ENCODE measurements at regions not wholly inside any gene's neighbourhood (a gene's known extent, or its start where the extent isn't known, plus 50 kb on each side); places are given as distances from the start of the nearest gene placed in this dataset.
"Not testable (repeated sequence)": the region's sequence is repeated elsewhere in the genome, so short reads cannot be mapped to it uniquely, and the experiment has no call there.

DNA sequence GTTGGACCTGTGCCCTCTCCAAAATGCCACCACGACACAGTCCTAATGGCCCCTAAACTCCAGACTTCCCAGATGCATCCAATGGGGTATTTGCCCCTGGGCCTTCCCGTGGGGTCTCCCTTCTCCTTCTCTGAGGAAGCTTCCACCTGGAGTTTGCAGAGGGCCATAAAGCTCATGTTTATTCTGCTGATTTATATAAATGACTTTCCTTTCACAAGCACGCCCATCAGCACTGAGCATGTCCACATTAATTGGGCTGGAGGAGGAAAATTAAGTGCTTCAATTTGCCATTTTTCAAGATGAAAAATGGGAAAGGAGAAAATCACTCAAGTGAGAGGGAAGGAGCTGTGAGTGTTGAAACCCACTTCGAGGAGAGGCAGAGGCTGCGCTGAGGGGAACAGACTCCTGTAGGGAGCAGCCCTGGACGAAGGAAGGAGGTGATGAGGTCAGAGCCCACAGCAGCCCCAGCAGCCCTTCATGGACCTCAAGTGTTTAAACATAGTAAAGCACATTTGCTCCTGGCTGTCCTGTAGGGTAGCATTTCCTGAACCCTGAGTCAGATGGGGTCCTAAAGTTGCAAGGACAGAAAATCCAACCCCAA is 434.9 kb upstream of the SULF2 start:
- no peak for FAIRE-seq
- no peak for DNase-seq (ENCODE audit: insufficient read length, low spot score)

DNA sequence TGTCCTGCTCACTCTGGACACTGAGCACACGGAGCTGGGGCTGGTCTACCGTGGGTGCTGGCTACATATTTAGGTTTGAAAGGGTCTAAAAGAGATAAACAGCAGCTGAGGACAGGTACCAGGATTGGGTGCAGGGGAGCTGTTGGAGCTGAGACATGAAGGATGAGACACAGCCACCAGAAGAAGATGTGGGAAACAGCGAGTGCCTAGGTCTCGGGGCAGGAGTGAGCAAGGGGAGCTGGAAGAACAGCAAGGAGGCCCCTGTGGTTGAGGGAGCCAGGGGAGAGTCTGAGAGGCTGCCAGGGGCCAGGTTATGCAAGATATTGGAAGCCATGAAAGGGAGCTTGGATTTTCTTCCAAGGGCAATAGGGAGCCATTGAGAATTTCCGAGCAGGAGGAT is 434.0 kb upstream of the SULF2 start:
- no peak for DNase-seq (ENCODE audit: insufficient read length, low spot score)
- FAIRE-seq, result no peak

DNA sequence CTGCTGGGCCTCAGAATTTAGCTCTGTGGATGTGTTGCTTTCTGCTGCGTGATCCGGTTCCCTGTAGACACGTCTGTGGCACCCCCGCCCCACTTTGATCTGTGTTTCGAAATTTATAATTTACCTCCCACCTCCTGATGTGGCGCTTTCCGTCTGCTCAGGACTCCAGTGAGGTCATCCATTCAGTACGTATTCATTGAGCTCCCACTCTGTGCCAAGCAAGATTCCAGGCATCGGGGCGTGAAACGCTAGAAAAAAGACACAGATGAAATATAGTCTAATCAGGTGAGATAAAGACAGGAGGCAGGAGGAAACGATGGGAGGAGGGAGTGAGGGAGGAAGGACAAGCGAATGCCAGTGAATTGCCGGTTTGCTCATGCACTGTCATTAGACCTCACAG is 431.9 kb upstream of the SULF2 start:
- DNase-seq (ENCODE audit: insufficient read length, low spot score) (no peak), FAIRE-seq (peak; percentile 68)

- FAIRE-seq (no peak), DNase-seq (ENCODE audit: insufficient read length, low spot score) (no peak)
Measured at GRCh38 chr20:48215536-48215935, 430.3 kb upstream of the SULF2 start.

DNA sequence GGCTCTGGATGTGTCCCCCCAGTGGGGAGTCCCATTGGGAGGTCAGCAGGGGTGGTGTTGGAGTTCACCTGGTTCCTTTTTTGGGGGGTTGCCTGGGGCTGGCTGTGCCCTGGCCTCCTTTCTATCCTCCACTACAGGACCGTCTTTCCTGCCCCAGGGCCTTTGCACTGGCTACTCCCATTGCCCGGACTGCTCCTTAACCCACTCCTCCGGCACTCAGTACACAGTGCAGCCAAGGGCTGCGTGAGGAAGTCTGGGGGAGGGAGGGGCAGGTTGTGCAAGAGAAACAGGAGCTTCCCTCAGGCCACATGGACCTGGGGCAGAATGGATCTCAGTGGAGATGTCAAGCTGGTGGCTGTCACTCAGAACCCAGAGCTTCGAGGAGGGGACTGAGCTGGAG is 429.3 kb upstream of the SULF2 start:
- FAIRE-seq (no peak), DNase-seq (ENCODE audit: insufficient read length, low spot score) (no peak)

DNA sequence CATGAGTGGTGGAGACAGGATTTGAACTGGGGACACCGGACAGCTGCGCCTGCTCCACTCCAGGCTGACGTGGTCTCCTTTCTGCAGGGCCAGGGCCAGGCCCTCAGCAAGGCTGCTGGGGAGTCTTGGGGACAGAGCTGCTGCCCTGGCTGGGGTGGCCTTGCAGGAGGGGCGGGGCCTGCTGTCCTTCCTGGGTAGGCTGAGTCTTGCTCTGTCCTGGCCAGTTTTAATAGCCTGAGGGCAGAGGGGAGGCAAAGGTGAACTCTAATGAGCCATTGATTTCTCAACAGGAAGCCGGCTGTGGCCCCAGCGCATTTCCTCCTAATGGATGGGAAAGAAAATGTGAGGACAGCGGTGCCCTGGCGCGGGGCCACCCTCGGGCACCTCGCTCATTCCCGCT is 428.4 kb upstream of the SULF2 start:
- peak; percentile 91 for FAIRE-seq
- not testable (repeated sequence) for DNase-seq (ENCODE audit: insufficient read length, low spot score)

DNA sequence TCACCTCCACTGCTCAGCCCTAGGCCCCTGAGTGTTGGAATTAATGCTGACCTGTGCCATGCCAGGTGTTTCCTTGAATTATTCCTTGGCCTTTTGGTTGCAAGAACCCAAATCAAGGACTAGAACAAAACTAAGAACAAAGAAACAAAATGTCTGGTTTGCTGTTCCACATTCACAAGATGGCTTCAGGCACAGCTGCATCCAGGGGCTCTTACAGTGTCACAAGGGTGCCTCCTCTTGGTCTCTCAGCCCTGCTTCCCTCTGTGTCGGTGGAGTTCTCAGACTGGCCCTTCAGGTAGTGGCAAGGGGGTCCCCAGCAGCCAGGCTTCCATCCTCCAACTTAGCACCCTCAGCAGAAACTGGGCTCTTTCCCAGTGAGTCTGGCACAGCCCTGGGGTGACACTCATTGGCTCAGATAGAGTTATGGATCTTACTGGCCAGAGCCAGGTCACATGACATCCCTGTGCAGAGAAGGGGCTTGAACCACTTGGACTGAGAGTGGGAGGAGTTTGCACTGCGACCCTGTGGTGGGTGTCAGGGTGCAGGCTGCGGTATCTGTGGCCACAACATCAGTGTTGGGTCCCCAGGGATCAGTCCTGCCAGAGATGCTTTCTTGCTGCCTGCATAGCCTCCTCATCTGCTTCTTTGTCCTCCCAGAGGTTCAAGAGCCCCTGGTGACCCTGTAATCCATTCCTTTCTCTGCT is 427.7 kb upstream of the SULF2 start:
- FAIRE-seq (no peak), DNase-seq (ENCODE audit: insufficient read length, low spot score) (no peak)

- no peak for DNase-seq (ENCODE audit: insufficient read length, low spot score)
- FAIRE-seq, result no peak
Measured at GRCh38 chr20:48211847-48212246, 426.6 kb upstream of the SULF2 start.

DNA sequence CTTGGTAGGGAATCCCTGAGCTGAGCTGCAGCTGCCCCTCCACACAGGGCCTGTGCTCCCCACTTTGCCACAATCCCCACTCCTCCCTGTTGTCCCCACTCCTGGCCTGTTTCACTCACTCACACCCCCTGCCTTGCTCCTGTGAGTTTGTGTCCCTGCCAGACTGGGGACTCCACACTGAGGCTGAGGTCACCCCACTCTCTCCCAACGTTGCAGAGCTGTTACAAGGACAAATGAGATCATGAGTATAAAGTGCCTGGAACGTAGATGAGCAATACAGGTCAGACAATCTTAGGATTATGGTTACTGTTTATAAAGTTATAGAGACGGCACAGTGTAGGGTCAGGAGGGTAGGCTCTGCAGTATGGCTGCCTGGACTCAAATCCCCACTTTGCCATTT is 426.0 kb upstream of the SULF2 start:
- DNase-seq (ENCODE audit: insufficient read length, low spot score) (no peak), FAIRE-seq (peak; percentile 58)

DNA sequence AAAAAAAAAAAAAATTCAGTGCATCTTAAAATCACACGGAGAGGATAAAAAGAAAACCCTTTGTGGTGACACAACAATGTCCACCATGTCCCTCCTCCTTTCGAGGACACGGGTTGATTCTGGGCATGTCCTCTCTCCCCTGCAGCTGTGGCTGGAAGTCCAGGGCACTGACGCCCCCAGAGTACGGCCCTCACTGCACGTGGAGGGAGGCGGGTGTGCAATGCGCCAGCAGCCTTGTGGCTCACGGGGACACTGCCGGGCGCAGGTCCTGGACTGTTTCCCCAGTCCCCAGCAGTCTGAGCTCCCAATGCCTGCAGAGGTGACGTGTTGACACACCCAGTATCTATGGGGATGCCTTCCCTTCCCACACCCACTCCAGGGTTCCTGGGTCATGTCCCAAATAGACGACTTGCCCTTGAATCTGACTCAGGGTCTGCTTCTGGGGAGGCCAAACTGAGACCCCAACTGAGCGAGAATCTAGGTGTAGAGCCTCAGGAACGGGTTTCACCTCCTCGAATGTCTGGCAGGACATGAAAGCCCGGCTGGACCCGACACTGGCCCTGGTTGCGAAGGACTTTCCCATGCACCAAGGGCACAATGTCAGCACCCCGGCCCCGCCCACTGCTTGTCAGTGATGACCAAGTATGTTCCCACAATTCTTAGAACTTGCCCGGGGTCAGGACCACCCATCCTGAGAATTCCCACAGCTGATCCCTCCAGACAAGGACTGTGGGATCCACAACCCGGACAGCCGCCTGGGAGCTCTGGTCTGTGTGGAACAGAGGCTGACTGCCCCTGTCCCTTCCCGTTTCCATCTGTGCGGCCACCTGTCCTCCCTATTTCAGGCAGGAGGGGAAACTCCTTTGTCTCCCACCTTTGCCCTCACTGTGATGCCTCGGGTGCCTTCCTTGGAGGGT is 425.1 kb upstream of the SULF2 start:
- FAIRE-seq (peak; percentile 13), DNase-seq (ENCODE audit: insufficient read length, low spot score) (no peak)

- DNase-seq (ENCODE audit: insufficient read length, low spot score), result no peak
- no peak for FAIRE-seq
Measured at GRCh38 chr20:48209102-48209501, 423.8 kb upstream of the SULF2 start.

DNA sequence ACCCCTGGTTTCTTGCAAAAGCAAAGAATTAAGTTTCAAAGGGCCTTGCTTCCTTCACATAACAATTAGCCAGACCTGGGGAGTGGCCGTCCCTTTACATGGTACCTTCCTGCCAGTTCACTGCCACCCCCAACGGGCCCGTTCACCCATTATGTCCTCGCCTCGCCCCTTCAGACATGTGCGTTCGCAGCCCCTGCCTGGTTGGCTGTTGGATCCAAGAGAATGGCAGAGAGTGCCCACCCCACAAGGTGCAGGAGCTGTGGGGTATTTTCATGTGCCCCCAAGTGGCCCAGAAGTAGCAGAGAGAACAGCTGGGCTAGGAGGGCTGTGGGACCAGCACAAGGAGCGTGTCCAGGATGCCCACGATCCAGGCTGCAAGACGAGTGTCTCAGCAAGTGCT is 422.9 kb upstream of the SULF2 start:
- FAIRE-seq (peak; percentile 91), DNase-seq (ENCODE audit: insufficient read length, low spot score) (no peak)

GRCh38 chr20:48207505-48207904 is 422.2 kb upstream of the SULF2 start:
- peak; percentile 84 for FAIRE-seq
- no peak for DNase-seq (ENCODE audit: insufficient read length, low spot score)

DNA sequence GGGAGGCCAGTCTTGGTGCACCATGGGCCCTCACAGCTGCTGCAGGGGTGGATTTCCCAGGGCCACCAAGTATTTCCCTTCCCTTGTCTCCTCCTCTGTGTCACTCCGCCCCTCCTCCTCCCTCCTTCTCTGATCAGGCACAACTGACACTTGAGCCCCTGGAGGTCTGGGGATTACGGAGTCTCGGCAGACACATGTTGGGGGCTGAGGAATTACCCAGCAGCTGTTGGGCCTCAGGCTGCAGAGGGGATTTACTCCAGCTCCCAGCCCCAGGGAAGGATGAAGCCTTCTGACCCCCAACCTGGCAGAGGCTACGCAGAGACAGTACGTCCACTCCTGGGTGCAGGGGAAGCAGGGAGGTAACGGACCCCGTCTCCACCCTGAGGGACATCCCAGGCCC is 420.5 kb upstream of the SULF2 start:
- FAIRE-seq (no peak), DNase-seq (ENCODE audit: insufficient read length, low spot score) (no peak)

GRCh38 chr20:48205281-48205782 is 420.1 kb upstream of the SULF2 start:
- FAIRE-seq (no peak), DNase-seq (ENCODE audit: insufficient read length, low spot score) (no peak)

GRCh38 chr20:48204499-48204898 is 419.2 kb upstream of the SULF2 start:
- DNase-seq (ENCODE audit: insufficient read length, low spot score), result no peak
- FAIRE-seq, result no peak

DNA sequence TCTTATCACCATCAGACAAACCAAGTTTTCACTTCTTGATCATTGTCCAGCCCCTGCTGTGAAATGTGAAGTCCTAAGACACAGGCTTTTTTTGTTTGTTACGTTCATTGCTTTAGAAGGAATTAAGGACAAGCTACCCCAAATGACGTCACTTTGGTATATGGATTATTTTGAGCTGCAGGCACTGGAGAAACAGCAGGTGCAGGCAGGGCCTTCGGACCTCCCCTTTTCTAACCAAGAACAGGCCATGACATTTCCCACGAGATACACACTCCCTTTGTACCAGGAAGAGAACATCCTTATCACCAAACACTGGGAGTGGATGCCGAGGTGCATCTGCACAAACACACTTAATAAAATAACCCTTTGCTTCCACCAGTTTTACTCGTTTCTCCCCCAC is 418.0 kb upstream of the SULF2 start:
- peak; percentile 13 for FAIRE-seq

GRCh38 chr20:48202334-48203113 is 417.2 kb upstream of the SULF2 start:
- FAIRE-seq (peak; percentile 51), DNase-seq (ENCODE audit: insufficient read length, low spot score) (no peak)

More for the DNA sequence above, 418.0 kb upstream of the SULF2 start:
- no peak for DNase-seq (ENCODE audit: insufficient read length, low spot score)

GRCh38 chr20:48201885-48202284 is 416.6 kb upstream of the SULF2 start:
- no peak for DNase-seq (ENCODE audit: insufficient read length, low spot score)
- FAIRE-seq, result peak; percentile 81

DNA sequence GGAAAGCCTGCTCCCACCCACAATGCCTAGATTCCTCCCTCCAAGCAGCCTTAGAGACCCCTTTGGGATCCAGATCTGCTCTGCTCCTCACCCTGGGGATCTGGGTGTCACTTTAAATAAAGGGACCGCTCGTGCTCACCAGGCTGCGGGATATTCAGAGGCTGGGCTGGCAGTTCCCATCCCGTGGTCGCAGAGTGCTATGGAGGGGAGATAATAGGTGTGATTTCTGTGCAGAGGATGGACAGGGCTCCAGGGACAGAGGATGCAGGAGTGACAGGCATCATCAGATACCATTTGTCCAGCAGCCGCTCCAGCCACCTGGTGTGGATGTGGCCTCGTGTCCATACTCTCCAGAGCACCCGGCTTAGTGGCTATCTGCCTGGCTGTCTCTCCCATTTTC is 415.9 kb upstream of the SULF2 start:
- FAIRE-seq (no peak), DNase-seq (ENCODE audit: insufficient read length, low spot score) (no peak)
